Loucy (cell line): ENCODE measurements at regions not wholly inside any gene's neighbourhood (a gene's known extent, or its start where the extent isn't known, plus 50 kb on each side); places are given as distances from the start of the nearest gene placed in this dataset.

ENCODE experiments used
- EZH2phosphoT487 ChIP-seq: fragments of 200-600 bp; IDR thresholded peaks from 2 replicates; pipeline ENCODE4 v1.6.1; 2018; ENCODE audit warnings: antibody characterized with exemption, mild to moderate bottlenecking, moderate library complexity, borderline replicate concordance
- TF ChIP-seq, protein P1 (sequence below): fragments of 200-600 bp; sonication (generic); conservative IDR thresholded peaks from 2 replicates; pipeline ENCODE4 v1.5.1; 2014; ENCODE audit warnings: mild to moderate bottlenecking, antibody characterized with exemption, low read length

- TF ChIP-seq, protein P1, sequence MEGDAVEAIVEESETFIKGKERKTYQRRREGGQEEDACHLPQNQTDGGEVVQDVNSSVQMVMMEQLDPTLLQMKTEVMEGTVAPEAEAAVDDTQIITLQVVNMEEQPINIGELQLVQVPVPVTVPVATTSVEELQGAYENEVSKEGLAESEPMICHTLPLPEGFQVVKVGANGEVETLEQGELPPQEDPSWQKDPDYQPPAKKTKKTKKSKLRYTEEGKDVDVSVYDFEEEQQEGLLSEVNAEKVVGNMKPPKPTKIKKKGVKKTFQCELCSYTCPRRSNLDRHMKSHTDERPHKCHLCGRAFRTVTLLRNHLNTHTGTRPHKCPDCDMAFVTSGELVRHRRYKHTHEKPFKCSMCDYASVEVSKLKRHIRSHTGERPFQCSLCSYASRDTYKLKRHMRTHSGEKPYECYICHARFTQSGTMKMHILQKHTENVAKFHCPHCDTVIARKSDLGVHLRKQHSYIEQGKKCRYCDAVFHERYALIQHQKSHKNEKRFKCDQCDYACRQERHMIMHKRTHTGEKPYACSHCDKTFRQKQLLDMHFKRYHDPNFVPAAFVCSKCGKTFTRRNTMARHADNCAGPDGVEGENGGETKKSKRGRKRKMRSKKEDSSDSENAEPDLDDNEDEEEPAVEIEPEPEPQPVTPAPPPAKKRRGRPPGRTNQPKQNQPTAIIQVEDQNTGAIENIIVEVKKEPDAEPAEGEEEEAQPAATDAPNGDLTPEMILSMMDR: no peak
- no peak for TF ChIP-seq EZH2phosphoT487
These were observed 143.1 kb downstream of the ZNF365 start for GRCh38 chr10:62517252-62517651.
